NT2/D1 (cell line): ENCODE measurements at regions not wholly inside any gene's neighbourhood (a gene's known extent, or its start where the extent isn't known, plus 50 kb on each side); places are given as distances from the start of the nearest gene placed in this dataset.
"Not testable (repeated sequence)": the region's sequence is repeated elsewhere in the genome, so short reads cannot be mapped to it uniquely, and the experiment has no call there.

Source experiments
- DNase-seq: peaks from one replicate; pipeline ENCODE4 v3.0.0-alpha.2; 2011; ENCODE audit warnings: low read depth, low spot score
- H3K27me3 ChIP-seq: 2 replicates; pipeline ENCODE4 v1.6.0; 2011; ENCODE audit warnings: mild to moderate bottlenecking; ENCODE audit not compliant: insufficient read length, insufficient read depth
- H3K36me3 ChIP-seq: 2 replicates; pipeline ENCODE4 v1.6.1; 2011; ENCODE audit warnings: mild to moderate bottlenecking, low read length, mixed read lengths; ENCODE audit not compliant: insufficient read depth, insufficient read length
- H3K4me1 ChIP-seq: 2 replicates; pipeline ENCODE4 v1.5.1; 2011; ENCODE audit not compliant: insufficient read depth, insufficient read length
- H3K4me3 ChIP-seq: 2 replicates; pipeline ENCODE4 v1.5.1; 2011; ENCODE audit warnings: low read depth; ENCODE audit not compliant: insufficient read length
- H3K9ac ChIP-seq: 2 replicates; pipeline ENCODE4 v1.6.0; 2011; ENCODE audit warnings: low read depth; ENCODE audit not compliant: insufficient read length
- H3K9me3 ChIP-seq: 2 replicates; pipeline ENCODE4 v1.5.1; 2011; ENCODE audit warnings: mild to moderate bottlenecking, low read length; ENCODE audit not compliant: insufficient read depth
- SUZ12 ChIP-seq: IDR thresholded peaks from 2 replicates; pipeline ENCODE4 v1.6.1; 2011; ENCODE audit not compliant: insufficient read length, insufficient read depth; ENCODE audit errors: extremely low read depth
- YY1 ChIP-seq: IDR thresholded peaks from 2 replicates; pipeline ENCODE4 v1.6.1; 2011; ENCODE audit not compliant: insufficient read length, insufficient read depth
- ZNF274 ChIP-seq: IDR thresholded peaks from 2 replicates; pipeline ENCODE4 v1.6.1; 2011; ENCODE audit warnings: mild to moderate bottlenecking, low read depth, low read length

DNA sequence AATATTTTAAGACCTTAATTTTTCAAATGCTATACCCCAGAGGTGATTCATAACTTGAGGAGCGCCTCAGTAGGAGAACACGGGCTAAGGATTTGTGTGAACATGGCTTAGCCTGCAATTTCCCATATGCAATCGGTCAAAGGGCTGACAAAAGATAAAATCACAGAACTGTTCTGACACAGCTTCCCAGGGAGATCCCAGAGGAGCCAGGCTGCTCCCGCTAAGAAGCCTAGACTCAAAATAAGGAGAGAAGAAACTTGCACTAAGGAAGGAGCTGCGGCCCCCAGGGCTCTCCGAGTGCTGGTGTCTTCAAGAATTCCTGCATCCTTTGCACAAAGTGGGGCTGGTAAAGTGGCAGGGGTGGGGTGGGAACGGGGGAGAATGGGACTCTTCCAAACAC is 106.3 kb upstream of the DLG1 start:
- Histone ChIP-seq H3K4me1 (no peaks in the 10 kb centered on the region), H3K27me3 (no peaks in the 10 kb centered on the region), H3K36me3 (no peaks in the 10 kb centered on the region), H3K9me3 (peaks cover 10% of the 10 kb centered on the region), H3K9ac (no peak overlapping the region), H3K4me3 (no peak overlapping the region)
- DNase-seq: no peak
- TF ChIP-seq SUZ12 (no peak), YY1 (no peak), ZNF274 (no peak)

DNA sequence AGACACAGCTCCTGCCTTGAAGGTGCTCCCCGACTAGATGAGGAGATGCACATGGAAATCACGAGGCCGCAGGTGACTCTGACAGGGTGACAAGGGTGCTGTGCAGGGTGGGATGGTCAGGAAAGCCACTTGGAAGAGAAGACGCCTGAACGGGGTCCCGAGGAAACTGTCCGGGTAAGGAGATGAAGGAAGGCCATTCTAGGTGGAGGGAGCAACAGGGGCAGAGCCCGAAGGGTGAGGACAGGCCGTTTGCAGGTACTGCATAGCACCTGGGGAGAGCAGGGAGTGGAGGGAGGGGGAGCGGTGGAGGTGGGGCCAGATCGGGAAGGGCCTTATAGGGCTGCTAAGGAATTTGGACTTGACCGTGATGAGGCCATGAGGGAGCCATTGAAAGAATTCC is 105.6 kb upstream of the DLG1 start:
- H3K9me3 ChIP-seq: peaks cover 3% of the 10 kb centered on the region; the same call in 1 of the 2 replicates
- no peak for DNase-seq
- H3K9ac ChIP-seq: no peak overlapping the region
- no peaks in the 10 kb centered on the region for H3K4me1 ChIP-seq
- TF ChIP-seq SUZ12 (no peak), ZNF274 (no peak), YY1 (no peak)
- no peak overlapping the region for H3K4me3 ChIP-seq
- no peaks in the 10 kb centered on the region for H3K36me3 ChIP-seq
- no peaks in the 10 kb centered on the region for H3K27me3 ChIP-seq

DNA sequence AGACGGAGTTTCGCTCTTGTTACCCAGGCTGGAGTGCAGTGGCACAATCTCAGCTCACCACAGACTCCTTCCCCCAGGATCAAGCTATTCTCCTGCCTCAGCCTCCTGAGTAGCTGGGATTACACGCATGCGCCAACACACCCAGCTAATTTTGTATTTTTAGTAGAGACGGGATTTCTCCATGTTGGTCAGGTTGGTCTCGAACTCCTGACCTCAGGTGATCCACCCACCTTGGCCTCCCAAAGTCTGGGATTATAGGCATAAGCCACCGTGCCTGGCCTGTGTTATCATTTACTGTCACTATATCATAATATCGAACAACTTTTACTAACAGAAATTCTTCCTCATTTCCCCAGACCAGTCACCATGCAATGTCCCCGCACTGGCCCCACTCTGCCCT is 104.0 kb upstream of the DLG1 start:
- not testable (repeated sequence) for H3K4me1 ChIP-seq, DNase-seq, H3K36me3 ChIP-seq, H3K4me3 ChIP-seq, H3K9ac ChIP-seq, H3K9me3 ChIP-seq, H3K27me3 ChIP-seq

DNA sequence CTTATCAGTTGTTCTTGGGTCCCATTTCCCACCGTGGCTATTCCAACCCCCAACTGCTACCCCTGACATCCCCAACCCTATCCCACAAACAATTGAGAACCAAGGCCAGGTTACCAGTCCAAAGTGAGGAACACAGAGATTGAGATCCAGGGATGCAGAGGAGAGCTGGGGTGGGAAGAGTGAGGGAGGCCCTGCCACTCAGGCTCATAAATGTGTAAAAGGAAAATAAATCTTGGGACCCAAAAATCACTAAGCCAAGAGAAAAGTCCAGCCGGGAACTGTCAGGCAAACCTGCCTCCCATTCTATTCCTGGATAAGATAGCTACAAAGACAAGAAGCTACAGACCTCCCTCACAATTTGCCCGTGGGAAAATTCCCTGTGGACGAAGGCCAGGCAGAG is 101.1 kb upstream of the DLG1 start:
- Histone ChIP-seq H3K36me3 (no peaks in the 10 kb centered on the region), H3K9me3 (no peaks in the 10 kb centered on the region), H3K9ac (no peak overlapping the region), H3K4me1 (no peaks in the 10 kb centered on the region), H3K4me3 (no peak overlapping the region), H3K27me3 (no peaks in the 10 kb centered on the region)
- TF ChIP-seq ZNF274: no peak
- no peak for TF ChIP-seq SUZ12
- TF ChIP-seq YY1: no peak
- DNase-seq: no peak

DNA sequence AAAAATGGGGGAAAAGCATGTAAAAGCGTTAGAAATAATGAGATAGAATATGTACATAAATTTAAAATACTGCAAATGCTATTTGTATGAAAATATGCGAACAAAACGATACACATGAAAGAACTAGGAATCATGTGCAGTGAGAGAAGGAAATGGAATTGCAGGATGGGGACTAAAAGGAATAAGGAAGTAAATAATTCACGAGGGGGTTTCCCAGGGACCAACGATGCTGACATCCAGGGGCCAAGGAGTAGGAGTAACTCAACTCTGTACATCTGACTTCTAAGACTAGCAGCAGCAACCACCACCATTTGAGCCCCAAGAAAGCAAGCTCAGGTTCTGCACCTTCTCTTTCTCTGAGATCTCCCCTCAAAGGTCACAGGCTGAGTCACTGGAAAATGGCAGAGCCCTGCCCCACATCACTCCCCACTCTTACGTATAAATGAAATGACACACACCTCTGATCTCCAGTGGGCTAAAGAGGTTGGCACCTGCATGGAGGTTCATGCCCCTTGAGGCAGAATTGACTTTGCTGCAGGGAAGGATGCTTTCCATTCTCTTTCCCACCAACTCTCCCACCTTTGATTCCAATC is 100.0 kb upstream of the DLG1 start:
- Histone ChIP-seq H3K4me3 (no peak overlapping the region), H3K4me1 (no peaks in the 10 kb centered on the region), H3K9me3 (no peaks in the 10 kb centered on the region), H3K9ac (no peak overlapping the region), H3K27me3 (no peaks in the 10 kb centered on the region), H3K36me3 (no peaks in the 10 kb centered on the region)
- DNase-seq: no peak
- TF ChIP-seq SUZ12 (no peak), YY1 (no peak), ZNF274 (no peak)

DNA sequence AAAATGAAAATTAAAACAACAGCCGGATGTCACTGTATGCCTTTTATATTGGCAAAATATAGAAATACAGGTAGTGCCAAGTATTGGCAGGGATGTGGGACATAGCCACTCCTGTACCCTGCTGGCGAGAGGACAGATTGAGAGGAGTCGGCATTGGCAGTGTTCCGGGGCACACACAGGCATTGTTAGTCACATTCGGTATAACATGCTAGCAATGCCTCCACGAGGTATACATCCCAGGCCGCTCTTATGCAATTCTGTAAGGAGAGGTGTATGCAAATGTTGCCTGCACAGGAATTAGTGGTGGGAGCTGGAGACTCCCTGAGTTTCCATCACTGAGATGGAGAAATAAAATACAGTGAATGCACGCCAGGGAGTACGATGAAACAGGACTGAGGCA is 99.4 kb upstream of the DLG1 start:
- no peaks in the 10 kb centered on the region for H3K4me1 ChIP-seq
- no peaks in the 10 kb centered on the region for H3K9me3 ChIP-seq
- H3K4me3 ChIP-seq: no peak overlapping the region
- no peak overlapping the region for H3K9ac ChIP-seq
- H3K27me3 ChIP-seq: no peaks in the 10 kb centered on the region
- DNase-seq: no peak
- no peaks in the 10 kb centered on the region for H3K36me3 ChIP-seq
- TF ChIP-seq ZNF274: no peak
- no peak for TF ChIP-seq YY1
- TF ChIP-seq SUZ12: no peak

DNA sequence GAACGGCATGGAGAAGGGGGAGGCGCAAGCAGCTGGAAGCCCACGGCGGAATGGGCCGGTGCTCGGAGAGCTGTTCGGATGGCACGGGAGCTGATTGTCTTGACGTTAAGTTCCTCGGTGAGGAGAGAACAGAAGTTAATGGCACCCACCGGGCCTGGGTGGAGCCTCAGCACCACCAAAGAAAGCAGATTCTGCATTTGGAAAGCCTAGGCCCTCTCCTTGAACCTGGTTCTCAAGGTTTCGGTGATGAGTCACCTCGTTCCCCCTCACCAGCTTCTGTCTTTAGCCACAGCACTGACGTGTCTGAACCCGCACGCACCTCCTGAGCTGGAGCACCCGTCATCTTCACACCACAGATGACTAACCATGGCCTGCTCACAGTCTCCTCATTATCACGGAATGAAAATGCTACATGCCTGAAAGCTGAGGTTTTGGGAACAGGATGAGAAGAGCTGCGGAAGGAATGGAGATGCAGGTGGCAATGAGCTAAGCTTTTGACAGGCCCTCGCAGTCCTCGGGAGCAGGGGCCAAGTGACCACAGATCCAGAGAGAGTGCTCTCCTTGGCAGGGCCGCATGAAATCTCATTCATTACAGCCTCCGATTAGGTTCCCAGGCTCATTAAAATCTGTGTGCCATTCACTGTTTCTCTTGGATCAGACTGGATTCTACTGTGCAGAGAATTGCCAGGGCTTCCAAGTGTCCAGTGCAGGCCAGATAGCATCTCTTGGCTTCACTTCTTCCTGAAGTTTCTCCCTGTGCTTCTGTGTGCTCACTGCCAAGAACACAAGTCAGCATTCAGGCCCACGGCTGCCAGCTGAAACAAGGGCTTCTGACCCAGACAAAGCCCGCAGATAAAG is 96.3 kb upstream of the DLG1 start:
- DNase-seq: no peak
- H3K4me3 ChIP-seq: no peak overlapping the region
- TF ChIP-seq SUZ12: no peak
- TF ChIP-seq ZNF274: no peak
- TF ChIP-seq YY1: no peak
- 0 out of 2 replicates have a peak, but pooled peaks cover 4% of the 10 kb centered on the region for H3K9me3 ChIP-seq
- H3K9ac ChIP-seq: no peak overlapping the region
- H3K27me3 ChIP-seq: no peaks in the 10 kb centered on the region
- H3K36me3 ChIP-seq: no peaks in the 10 kb centered on the region
- no peaks in the 10 kb centered on the region for H3K4me1 ChIP-seq

DNA sequence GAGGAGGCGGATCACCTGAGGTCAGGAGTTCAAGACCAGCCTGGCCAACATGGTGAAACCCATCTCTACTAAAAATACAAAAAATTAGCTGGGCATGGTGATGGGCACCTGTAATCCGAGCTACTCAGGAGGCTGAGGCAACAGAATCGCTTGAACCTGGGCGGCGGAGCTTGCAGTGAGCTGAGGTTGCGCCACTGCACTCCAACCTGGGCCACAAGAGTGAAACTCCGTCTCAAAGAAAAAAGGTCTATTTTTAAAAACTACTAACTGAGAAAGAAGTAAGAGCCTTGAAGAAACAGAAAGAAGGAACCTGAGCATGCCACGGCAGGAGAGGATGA is 95.7 kb upstream of the DLG1 start:
- DNase-seq, H3K9ac ChIP-seq, H3K4me3 ChIP-seq, H3K27me3 ChIP-seq, H3K36me3 ChIP-seq, H3K4me1 ChIP-seq, H3K9me3 ChIP-seq: not testable (repeated sequence)
